Neural progenitor cell (in vitro differentiated cells): ENCODE measurements at regions not wholly inside any gene's neighbourhood (a gene's known extent, or its start where the extent isn't known, plus 50 kb on each side); places are given as distances from the start of the nearest gene placed in this dataset.

Source experiments
- DNase-seq: peaks from one replicate; pipeline ENCODE4 v3.0.0-alpha.2; 2016; ENCODE audit warnings: low spot score
- H2AFZ ChIP-seq: fragments of 200-600 bp; sonication (generic); replicated peaks from 2 replicates; pipeline ENCODE4 v1.6.1; 2016; ENCODE audit warnings: antibody characterized with exemption
- H3F3A ChIP-seq: fragments of 200-600 bp; sonication (generic); 2 replicates; pipeline ENCODE4 v1.6.1; 2016; ENCODE audit warnings: antibody characterized with exemption, low read depth
- H3K27ac ChIP-seq: fragments of 200-600 bp; sonication (generic); 2 replicates; pipeline ENCODE4 v1.5.1; 2016; ENCODE audit warnings: mild to moderate bottlenecking
- H3K27me3 ChIP-seq: fragments of 200-600 bp; sonication (generic); 2 replicates; pipeline ENCODE4 v1.6.1; 2016; ENCODE audit warnings: mild to moderate bottlenecking, moderate library complexity
- H3K36me3 ChIP-seq: fragments of 200-600 bp; sonication (generic); 2 replicates; pipeline ENCODE4 v1.5.1; 2016
- H3K4me1 ChIP-seq: fragments of 200-600 bp; sonication (generic); 2 replicates; pipeline ENCODE4 v1.6.1; 2016; ENCODE audit warnings: mixed run types
- H3K4me2 ChIP-seq: fragments of 200-600 bp; sonication (generic); 2 replicates; pipeline ENCODE4 v1.6.1; 2016
- H3K4me3 ChIP-seq: fragments of 200-600 bp; sonication (generic); 2 replicates; pipeline ENCODE4 v1.5.1; 2016
- H3K79me2 ChIP-seq: fragments of 200-600 bp; sonication (generic); 2 replicates; pipeline ENCODE4 v1.6.1; 2016; ENCODE audit warnings: low read depth
- H3K9ac ChIP-seq: fragments of 200-600 bp; sonication (generic); 2 replicates; pipeline ENCODE4 v1.6.1; 2016
- H3K9me3 ChIP-seq: fragments of 200-600 bp; sonication (generic); 2 replicates; pipeline ENCODE4 v1.5.1; 2016; ENCODE audit warnings: low read depth
- H4K20me1 ChIP-seq: fragments of 200-600 bp; sonication (generic); 2 replicates; pipeline ENCODE4 v1.6.1; 2016; ENCODE audit warnings: low read depth
- H3K27ac Mint-ChIP-seq: 3 replicates; pipeline ENCODE4 v1.8.0; 2021; ENCODE audit warnings: mixed read lengths
- H3K27me3 Mint-ChIP-seq: 2 replicates; pipeline ENCODE4 v1.8.0; 2022; ENCODE audit warnings: low read depth, mild to moderate bottlenecking, inconsistent platforms, moderate library complexity, mixed read lengths; ENCODE audit not compliant: insufficient read depth
- H3K36me3 Mint-ChIP-seq: 3 replicates; pipeline ENCODE4 v1.8.0; 2021; ENCODE audit warnings: mixed read lengths
- H3K4me1 Mint-ChIP-seq: 3 replicates; pipeline ENCODE4 v1.8.0; 2021; ENCODE audit warnings: mixed read lengths
- H3K4me3 Mint-ChIP-seq: 3 replicates; pipeline ENCODE4 v1.8.0; 2021; ENCODE audit warnings: mild to moderate bottlenecking, moderate library complexity, mixed read lengths
- H3K9me3 Mint-ChIP-seq: 3 replicates; pipeline ENCODE4 v1.8.0; 2020; ENCODE audit warnings: mixed read lengths
- CTCF ChIP-seq: fragments of 200-600 bp; sonication (generic); IDR thresholded peaks from 2 replicates; pipeline ENCODE4 v1.5.1; 2017; ENCODE audit warnings: antibody characterized with exemption, mild to moderate bottlenecking
- EZH2 ChIP-seq: fragments of 200-600 bp; sonication (generic); IDR thresholded peaks from 2 replicates; pipeline ENCODE4 v1.6.1; 2017; ENCODE audit warnings: antibody characterized with exemption, mild to moderate bottlenecking, moderate library complexity
- EZH2phosphoT487 ChIP-seq: fragments of 200-600 bp; sonication (generic); IDR thresholded peaks from 2 replicates; pipeline ENCODE4 v1.6.1; 2017; ENCODE audit warnings: antibody characterized with exemption

GRCh38 chr9:95585824-95586223 lies 69.1 kb upstream of the PTCH1 start:
- Mint-ChIP-seq H3K27ac (no peak overlapping the region), H3K27me3 (peaks cover 9% of the 10 kb centered on the region), H3K4me1 (peaks cover 33% of the 10 kb centered on the region), H3K4me3 (no peak overlapping the region), H3K36me3 (no peaks in the 10 kb centered on the region), H3K9me3 (peaks cover 2% of the 10 kb centered on the region)
- no peaks in the 10 kb centered on the region for H3K79me2 ChIP-seq
- no peaks in the 10 kb centered on the region for H4K20me1 ChIP-seq
- no peaks in the 10 kb centered on the region for H3K27me3 ChIP-seq
- DNase-seq: no peak
- no peaks in the 10 kb centered on the region for H3K36me3 ChIP-seq
- no peak overlapping the region for H3K4me2 ChIP-seq
- H3K9me3 ChIP-seq: no peaks in the 10 kb centered on the region
- no peak overlapping the region for H2AFZ ChIP-seq
- no peak overlapping the region for H3K4me3 ChIP-seq
- TF ChIP-seq EZH2phosphoT487 (no peak), EZH2 (no peak), CTCF (no peak)
- H3F3A ChIP-seq: peaks cover 17% of the 10 kb centered on the region
- H3K9ac ChIP-seq: no peak overlapping the region
- H3K4me1 ChIP-seq: peaks cover 32% of the 10 kb centered on the region
- no peak overlapping the region for H3K27ac ChIP-seq

- H3K4me1 ChIP-seq: peaks cover 33% of the 10 kb centered on the region
- no peaks in the 10 kb centered on the region for H3K27me3 ChIP-seq
- H3K36me3 Mint-ChIP-seq: no peaks in the 10 kb centered on the region
- no peak overlapping the region for H3K4me3 Mint-ChIP-seq
- H3K9me3 ChIP-seq: no peaks in the 10 kb centered on the region
- peak overlapping the region; percentile 77 for H2AFZ ChIP-seq
- H3K4me3 ChIP-seq: no peak overlapping the region
- H3K27ac Mint-ChIP-seq: peak overlapping the region; percentile 87
- peaks cover 34% of the 10 kb centered on the region for H3K4me1 Mint-ChIP-seq
- DNase-seq: peak; percentile 20
- H3K9me3 Mint-ChIP-seq: peaks cover 2% of the 10 kb centered on the region
- no peaks in the 10 kb centered on the region for H3K36me3 ChIP-seq
- no peaks in the 10 kb centered on the region for H3K79me2 ChIP-seq
- peaks cover 17% of the 10 kb centered on the region for H3F3A ChIP-seq
- peak overlapping the region; percentile 29 for H3K4me2 ChIP-seq
- H4K20me1 ChIP-seq: no peaks in the 10 kb centered on the region
- no peak for TF ChIP-seq EZH2phosphoT487
- no peak for TF ChIP-seq EZH2
- TF ChIP-seq CTCF: no peak
- no peak overlapping the region for H3K9ac ChIP-seq
- H3K27me3 Mint-ChIP-seq: peaks cover 10% of the 10 kb centered on the region
- H3K27ac ChIP-seq: no peak overlapping the region
These were observed 67.4 kb upstream of the PTCH1 start for GRCh38 chr9:95584176-95584575.

GRCh38 chr9:95581900-95582299 lies 65.1 kb upstream of the PTCH1 start:
- H3K79me2 ChIP-seq: no peaks in the 10 kb centered on the region
- H3F3A ChIP-seq: peaks cover 17% of the 10 kb centered on the region
- no peak overlapping the region for H3K4me3 ChIP-seq
- Mint-ChIP-seq H3K4me3 (no peak overlapping the region), H3K4me1 (peaks cover 32% of the 10 kb centered on the region), H3K27ac (no peak overlapping the region), H3K36me3 (no peaks in the 10 kb centered on the region), H3K27me3 (peaks cover 5% of the 10 kb centered on the region), H3K9me3 (peaks cover 2% of the 10 kb centered on the region)
- H3K27ac ChIP-seq: no peak overlapping the region
- peak; percentile 59 for DNase-seq
- H3K4me2 ChIP-seq: peak overlapping the region; percentile 61
- no peaks in the 10 kb centered on the region for H3K27me3 ChIP-seq
- TF ChIP-seq EZH2phosphoT487: no peak
- TF ChIP-seq EZH2: no peak
- no peak for TF ChIP-seq CTCF
- H3K4me1 ChIP-seq: peaks cover 33% of the 10 kb centered on the region
- peak overlapping the region; percentile 55 for H2AFZ ChIP-seq
- H3K9me3 ChIP-seq: no peaks in the 10 kb centered on the region
- H3K36me3 ChIP-seq: no peaks in the 10 kb centered on the region
- H3K9ac ChIP-seq: no peak overlapping the region
- no peaks in the 10 kb centered on the region for H4K20me1 ChIP-seq
